Esophagus muscularis mucosa (tissue), 4 donors: ENCODE measurements at regions not wholly inside any gene's neighbourhood (a gene's known extent, or its start where the extent isn't known, plus 50 kb on each side); places are given as distances from the start of the nearest gene placed in this dataset.
"Not testable (repeated sequence)": the region's sequence is repeated elsewhere in the genome, so short reads cannot be mapped to it uniquely, and the experiment has no call there.

Source experiments
- DNase-seq: peaks from one replicate; pipeline ENCODE4 v3.0.0-alpha.2; 2017; ENCODE audit errors: extremely low spot score
- H3K27ac ChIP-seq, 4 donors: fragments of 200-600 bp; sonication (generic); replicated peaks in 1 of 4; 1 replicate in 3 of 4; 2 replicates in 1 of 4; pipeline ENCODE4 v1.5.1; 2016 to 2019; ENCODE audit warnings: mild to moderate bottlenecking in 1 of 4
- H3K27me3 ChIP-seq, 4 donors: fragments of 200-600 bp; sonication (generic); one replicate each; pipeline versions ENCODE4 v1.5.1 to v1.6.0; 2016 to 2019
- H3K36me3 ChIP-seq, 4 donors: fragments of 200-600 bp; sonication (generic); one replicate each; pipeline ENCODE4 v1.5.1; 2016 to 2019
- H3K4me1 ChIP-seq, 4 donors: fragments of 200-600 bp; sonication (generic); one replicate each; pipeline ENCODE4 v1.5.1; 2016 to 2019
- H3K4me3 ChIP-seq, 4 donors: fragments of 200-600 bp; sonication (generic); 1 replicate in 2 of 4; 2 replicates in 2 of 4; pipeline ENCODE4 v1.5.1; 2016 to 2019; ENCODE audit warnings: mild to moderate bottlenecking in 4 of 4, moderate library complexity in 1 of 4
- H3K9me3 ChIP-seq, 4 donors: fragments of 200-600 bp; sonication (generic); 1 replicate in 3 of 4; 2 replicates in 1 of 4; pipeline ENCODE4 v1.5.1; 2016 to 2019
- EP300 ChIP-seq: sonication (generic); formaldehyde crosslinking; IDR thresholded peaks from one replicate; pipeline ENCODE4 v1.6.1; 2017; ENCODE audit warnings: antibody characterized with exemption
- POLR2A ChIP-seq: fragments of 450-650 bp; IDR thresholded peaks from one replicate; pipeline ENCODE4 v1.6.1; 2017; ENCODE audit warnings: antibody characterized with exemption, moderate library complexity, mild to moderate bottlenecking, low read depth
- POLR2AphosphoS5 ChIP-seq, 2 donors: sonication (generic); formaldehyde crosslinking; IDR thresholded peaks; one replicate each; pipeline ENCODE4 v1.6.1; 2017; ENCODE audit warnings: antibody characterized with exemption in 2 of 2
- WGBS: methylation state at CpG from one replicate; pipeline ENCODE4 v1.1.5; 2018; 5-methylcytosine and 5-hydroxymethylcytosine counted together
- intact Hi-C: fragments of 100-400 bp; cut with DNase I; formaldehyde crosslinking; loops from one replicate; pipeline ENCODE4 v1.15.1; 2023
- TF ChIP-seq, protein P1 (sequence below), 3 experiments: fragments of 200-600 bp in 2 of 3; fragments of 450-650 bp in 1 of 3; sonication (generic) in 2 of 3; IDR thresholded peaks; one replicate each; pipeline ENCODE4 v1.5.1; 2017 to 2019; ENCODE audit warnings: antibody characterized with exemption in 3 of 3, mild to moderate bottlenecking in 2 of 3, moderate library complexity in 1 of 3

DNA sequence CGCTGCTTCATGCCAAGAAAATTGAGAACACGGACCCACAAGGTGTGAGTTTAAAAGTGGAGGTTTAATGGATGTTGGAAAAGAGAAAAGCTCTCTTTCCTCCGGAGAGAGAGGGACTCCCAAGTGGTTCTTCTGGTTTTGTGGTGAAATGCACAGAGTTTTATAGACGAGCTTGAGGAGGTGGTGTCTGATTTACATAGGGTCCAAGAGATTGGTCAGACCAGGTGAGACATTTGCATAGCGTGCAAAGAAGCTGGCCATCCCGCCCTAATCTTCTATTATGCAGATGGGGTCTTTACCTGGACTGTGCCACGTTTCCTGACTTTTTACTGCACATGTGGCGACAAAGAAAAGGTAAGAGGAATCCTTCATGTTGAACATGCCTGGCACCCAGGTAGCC, 236.4 kb upstream of the PCDH9 start:
- 92% methylated on average over 8 of the region's 8 CpGs for WGBS
- Histone ChIP-seq H3K4me1 (peaks cover 0 to 14% (median 0%) of the 10 kb centered on the region in 4 donors), H3K36me3 (no peaks in the 10 kb centered on the region), H3K27me3 (no peaks in the 10 kb centered on the region), H3K9me3 (peaks cover 0 to 10% (median 5%) of the 10 kb centered on the region in 4 donors), H3K4me3 (no peak overlapping the region), H3K27ac (no peak overlapping the region)
- no peak for DNase-seq
- TF ChIP-seq POLR2A (no peak), POLR2AphosphoS5 (IDR thresholded peaks at IDR 0.05) (no peak), EP300 (no peak)
- TF ChIP-seq, protein P1, sequence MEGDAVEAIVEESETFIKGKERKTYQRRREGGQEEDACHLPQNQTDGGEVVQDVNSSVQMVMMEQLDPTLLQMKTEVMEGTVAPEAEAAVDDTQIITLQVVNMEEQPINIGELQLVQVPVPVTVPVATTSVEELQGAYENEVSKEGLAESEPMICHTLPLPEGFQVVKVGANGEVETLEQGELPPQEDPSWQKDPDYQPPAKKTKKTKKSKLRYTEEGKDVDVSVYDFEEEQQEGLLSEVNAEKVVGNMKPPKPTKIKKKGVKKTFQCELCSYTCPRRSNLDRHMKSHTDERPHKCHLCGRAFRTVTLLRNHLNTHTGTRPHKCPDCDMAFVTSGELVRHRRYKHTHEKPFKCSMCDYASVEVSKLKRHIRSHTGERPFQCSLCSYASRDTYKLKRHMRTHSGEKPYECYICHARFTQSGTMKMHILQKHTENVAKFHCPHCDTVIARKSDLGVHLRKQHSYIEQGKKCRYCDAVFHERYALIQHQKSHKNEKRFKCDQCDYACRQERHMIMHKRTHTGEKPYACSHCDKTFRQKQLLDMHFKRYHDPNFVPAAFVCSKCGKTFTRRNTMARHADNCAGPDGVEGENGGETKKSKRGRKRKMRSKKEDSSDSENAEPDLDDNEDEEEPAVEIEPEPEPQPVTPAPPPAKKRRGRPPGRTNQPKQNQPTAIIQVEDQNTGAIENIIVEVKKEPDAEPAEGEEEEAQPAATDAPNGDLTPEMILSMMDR (IDR thresholded peaks at IDR 0.05), result no peak
- intact Hi-C loops, result no loop called here

DNA sequence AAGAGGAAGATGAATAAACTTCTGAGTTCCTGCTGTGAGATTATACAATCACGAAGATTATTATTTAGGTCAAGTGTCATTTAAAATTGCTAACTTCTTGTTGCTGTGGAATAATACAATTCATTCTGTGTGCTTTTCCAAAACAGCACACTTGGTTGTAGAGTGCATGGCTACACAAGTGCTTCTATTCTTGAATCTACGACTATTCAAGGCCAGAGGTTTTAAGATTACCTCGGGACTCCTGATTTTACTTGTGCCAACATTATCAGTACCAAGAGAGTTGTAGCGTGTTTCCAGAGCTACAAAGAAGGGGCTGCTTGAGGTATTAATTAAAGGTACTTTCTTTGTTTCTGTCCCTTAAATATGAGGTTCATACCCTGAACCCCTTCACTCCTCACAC, 234.0 kb upstream of the PCDH9 start:
- Histone ChIP-seq H3K27me3 (no peaks in the 10 kb centered on the region), H3K36me3 (no peaks in the 10 kb centered on the region), H3K27ac (no peak overlapping the region), H3K4me3 (no peak overlapping the region), H3K4me1 (peaks cover 0 to 14% (median 0%) of the 10 kb centered on the region in 4 donors), H3K9me3 (no peaks in the 10 kb centered on the region)
- no peak for DNase-seq
- intact Hi-C loops, result no loop called here
- WGBS, result 30% methylated on average over 4 of the region's 4 CpGs
- TF ChIP-seq, protein P1 (IDR thresholded peaks at IDR 0.05), result no peak
- TF ChIP-seq POLR2AphosphoS5 (IDR thresholded peaks at IDR 0.05), result no peak
- TF ChIP-seq EP300, result no peak
- TF ChIP-seq POLR2A, result no peak

DNA sequence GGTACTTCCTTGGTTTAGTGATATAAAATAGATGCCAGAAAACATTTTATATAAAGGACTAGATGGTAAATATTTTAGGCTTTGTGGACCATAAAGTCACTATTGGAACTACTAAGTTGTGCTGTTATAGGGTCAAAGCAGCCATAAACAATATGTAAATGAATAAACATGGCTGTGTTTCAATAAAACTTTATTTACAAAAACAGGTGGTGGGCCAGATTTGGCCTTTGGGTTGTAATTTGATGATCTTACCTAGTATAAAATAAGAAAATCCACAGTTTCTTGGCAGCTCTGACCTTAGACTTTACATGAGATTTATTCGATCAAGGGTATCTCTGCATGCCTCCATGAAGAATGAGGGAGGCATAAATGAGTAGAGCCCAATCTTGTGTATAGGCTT, 232.0 kb upstream of the PCDH9 start:
- peaks cover 0 to 14% (median 0%) of the 10 kb centered on the region in 4 donors for H3K4me1 ChIP-seq
- H3K4me3 ChIP-seq, result no peak overlapping the region
- DNase-seq, result no peak
- no peaks in the 10 kb centered on the region for H3K9me3 ChIP-seq
- WGBS, result 97% methylated on average over 1 of the region's 1 CpG
- no peaks in the 10 kb centered on the region for H3K36me3 ChIP-seq
- intact Hi-C loops, result no loop called here
- no peak overlapping the region for H3K27ac ChIP-seq
- H3K27me3 ChIP-seq, result no peaks in the 10 kb centered on the region
- TF ChIP-seq POLR2A (no peak), EP300 (no peak), POLR2AphosphoS5 (IDR thresholded peaks at IDR 0.05) (no peak)
- TF ChIP-seq, protein P1 (IDR thresholded peaks at IDR 0.05), result no peak

DNA sequence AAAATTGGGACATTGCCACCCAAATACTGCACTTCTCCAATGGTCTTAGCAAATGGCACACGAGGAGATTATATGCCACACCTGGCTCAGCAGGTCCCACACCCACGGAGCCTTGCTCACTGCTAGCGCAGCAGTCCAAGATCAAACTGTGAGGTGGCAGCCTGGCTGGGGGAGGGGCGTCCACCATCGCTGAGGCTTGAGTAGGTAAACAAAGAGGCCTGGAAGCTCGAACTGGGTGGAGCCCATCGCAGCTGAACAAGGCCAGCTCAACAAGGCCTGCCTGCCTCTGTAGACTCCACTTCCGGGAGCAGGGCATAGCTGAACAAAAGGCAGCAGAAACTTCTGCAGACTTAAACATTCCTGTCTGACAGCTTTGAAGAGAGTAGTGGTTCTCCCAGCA, 222.4 kb upstream of the PCDH9 start:
- H3K27me3 ChIP-seq, H3K4me3 ChIP-seq, H3K9me3 ChIP-seq, H3K4me1 ChIP-seq, DNase-seq, intact Hi-C loops, H3K27ac ChIP-seq, H3K36me3 ChIP-seq: not testable (repeated sequence)
- WGBS, result 90% methylated on average over 8 of the region's 8 CpGs

DNA sequence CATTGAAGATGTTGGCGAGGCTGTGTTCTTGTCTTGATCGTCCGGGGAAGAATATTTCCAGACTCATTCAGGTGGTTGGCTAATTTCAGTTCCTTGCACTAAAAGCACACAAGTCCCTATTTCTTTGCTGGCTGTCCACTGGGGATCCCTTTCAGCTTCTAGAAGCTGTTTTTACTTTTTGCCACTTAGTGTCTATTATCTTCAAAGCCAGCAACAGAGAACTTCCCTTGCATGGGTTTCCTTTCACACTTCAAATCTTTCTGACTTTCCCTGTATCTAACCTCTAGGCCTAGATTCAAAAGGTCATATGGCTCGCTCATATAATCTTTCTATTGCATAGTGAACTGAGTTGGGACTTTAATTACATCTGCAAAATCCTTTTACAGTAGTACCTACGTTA, 215.3 kb upstream of the PCDH9 start:
- Histone ChIP-seq H3K27ac (no peak overlapping the region), H3K4me1 (no peaks in the 10 kb centered on the region), H3K9me3 (no peaks in the 10 kb centered on the region), H3K36me3 (no peaks in the 10 kb centered on the region), H3K27me3 (no peaks in the 10 kb centered on the region), H3K4me3 (no peak overlapping the region)
- 92% methylated on average over 5 of the region's 5 CpGs for WGBS
- DNase-seq, result no peak
- intact Hi-C loops, result no loop called here
- TF ChIP-seq POLR2AphosphoS5 (IDR thresholded peaks at IDR 0.05), result no peak
- TF ChIP-seq, protein P1 (IDR thresholded peaks at IDR 0.05), result no peak
- TF ChIP-seq POLR2A, result no peak
- TF ChIP-seq EP300, result no peak
